Left hindlimb (tissue), 1 donor: ENCODE measurements at regions not wholly inside any gene's neighbourhood (a gene's known extent, or its start where the extent isn't known, plus 50 kb on each side); places are given as distances from the start of the nearest gene placed in this dataset.
"Not testable (repeated sequence)": the region's sequence is repeated elsewhere in the genome, so short reads cannot be mapped to it uniquely, and the experiment has no call there.

ENCODE experiments used
- DNase-seq: peaks from one replicate; pipeline ENCODE4 v3.0.0-alpha.2; 2018

- DNase-seq = no peak
Observed at GRCh38 chr3:20810555-20810954, 624.5 kb upstream of the SGO1 start.

- no peak for DNase-seq
Observed at GRCh38 chr3:20809356-20809755, 623.4 kb upstream of the SGO1 start.

- no peak for DNase-seq
Observed at GRCh38 chr3:20808864-20809263, 622.9 kb upstream of the SGO1 start.

GRCh38 chr3:20798666-20799065 lies 612.7 kb upstream of the SGO1 start:
- no peak for DNase-seq

GRCh38 chr3:20787005-20787404 lies 601.0 kb upstream of the SGO1 start:
- no peak for DNase-seq

- DNase-seq = peak; percentile 45
Observed at GRCh38 chr3:20776692-20777091, 590.7 kb upstream of the SGO1 start.

GRCh38 chr3:20776286-20776685 lies 590.3 kb upstream of the SGO1 start:
- DNase-seq = no peak

GRCh38 chr3:20773320-20773984 lies 587.4 kb upstream of the SGO1 start:
- no peak for DNase-seq

- no peak for DNase-seq
Observed at GRCh38 chr3:20772869-20773268, 586.9 kb upstream of the SGO1 start.

- no peak for DNase-seq
Observed at GRCh38 chr3:20769430-20769829, 583.4 kb upstream of the SGO1 start.

GRCh38 chr3:20760981-20761380 lies 575.0 kb upstream of the SGO1 start:
- no peak for DNase-seq

GRCh38 chr3:20752416-20752815 lies 566.4 kb upstream of the SGO1 start:
- no peak for DNase-seq

GRCh38 chr3:20751296-20751695 lies 565.3 kb upstream of the SGO1 start:
- no peak for DNase-seq

GRCh38 chr3:20747741-20748140 lies 561.7 kb upstream of the SGO1 start:
- DNase-seq = no peak

- DNase-seq = no peak
Observed at GRCh38 chr3:20743553-20744321, 557.7 kb upstream of the SGO1 start.

GRCh38 chr3:20742903-20743552 lies 557.0 kb upstream of the SGO1 start:
- peak; percentile 49 for DNase-seq

- DNase-seq = no peak
Observed at GRCh38 chr3:20741381-20741780, 555.4 kb upstream of the SGO1 start.

- DNase-seq = no peak
Observed at GRCh38 chr3:20739814-20740213, 553.8 kb upstream of the SGO1 start.

- no peak for DNase-seq
Observed at GRCh38 chr3:20736287-20736852, 550.4 kb upstream of the SGO1 start.

- no peak for DNase-seq
Observed at GRCh38 chr3:20729185-20729584, 543.2 kb upstream of the SGO1 start.

- no peak for DNase-seq
Observed at GRCh38 chr3:20726786-20727185, 540.8 kb upstream of the SGO1 start.

GRCh38 chr3:20724241-20724640 lies 538.2 kb upstream of the SGO1 start:
- DNase-seq = no peak

GRCh38 chr3:20716425-20716824 lies 530.4 kb upstream of the SGO1 start:
- not testable (repeated sequence) for DNase-seq

GRCh38 chr3:20701641-20702040 lies 515.6 kb upstream of the SGO1 start:
- no peak for DNase-seq
